PC-3 (cell line): ENCODE measurements at regions not wholly inside any gene's neighbourhood (a gene's known extent, or its start where the extent isn't known, plus 50 kb on each side); places are given as distances from the start of the nearest gene placed in this dataset.

Experiments
- EZH2 ChIP-seq: fragments of 300-600 bp; sonication (generic); IDR thresholded peaks from one replicate; pipeline ENCODE4 v1.6.1; 2017; ENCODE audit warnings: antibody characterized with exemption, mild to moderate bottlenecking, low read length; ENCODE audit not compliant: unreplicated experiment
- EZH2phosphoT487 ChIP-seq: fragments of 300-600 bp; sonication (generic); IDR thresholded peaks from 2 replicates; pipeline ENCODE4 v1.6.1; 2018; ENCODE audit warnings: mild to moderate bottlenecking, antibody characterized with exemption, low read length, borderline replicate concordance
- TF ChIP-seq, protein P1 (sequence below): fragments of 300-600 bp; sonication (generic); conservative IDR thresholded peaks from 2 replicates; pipeline ENCODE4 v1.5.1; 2017; ENCODE audit warnings: antibody characterized with exemption, low read depth, mild to moderate bottlenecking, low read length

DNA sequence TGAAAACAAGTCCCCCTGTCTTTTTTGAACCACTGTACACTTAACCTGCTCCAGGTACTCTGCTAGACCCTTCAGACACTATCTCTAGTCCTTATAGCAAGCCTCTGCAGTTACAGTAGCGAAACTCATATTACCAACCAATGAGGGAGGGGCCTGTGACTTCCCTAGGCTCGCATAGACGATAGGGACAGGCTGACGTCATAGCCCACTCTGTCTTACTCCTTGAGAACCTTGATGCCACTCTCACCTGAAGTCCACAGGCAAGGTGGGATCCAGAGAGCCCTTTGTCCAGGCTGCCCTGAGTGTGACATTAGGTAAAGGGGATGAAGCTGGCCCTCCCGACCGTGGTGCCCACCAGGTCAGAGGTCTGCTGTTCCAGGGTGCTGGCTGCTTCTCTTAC is 65.3 kb downstream of the ACTBL2 start:
- TF ChIP-seq, protein P1, sequence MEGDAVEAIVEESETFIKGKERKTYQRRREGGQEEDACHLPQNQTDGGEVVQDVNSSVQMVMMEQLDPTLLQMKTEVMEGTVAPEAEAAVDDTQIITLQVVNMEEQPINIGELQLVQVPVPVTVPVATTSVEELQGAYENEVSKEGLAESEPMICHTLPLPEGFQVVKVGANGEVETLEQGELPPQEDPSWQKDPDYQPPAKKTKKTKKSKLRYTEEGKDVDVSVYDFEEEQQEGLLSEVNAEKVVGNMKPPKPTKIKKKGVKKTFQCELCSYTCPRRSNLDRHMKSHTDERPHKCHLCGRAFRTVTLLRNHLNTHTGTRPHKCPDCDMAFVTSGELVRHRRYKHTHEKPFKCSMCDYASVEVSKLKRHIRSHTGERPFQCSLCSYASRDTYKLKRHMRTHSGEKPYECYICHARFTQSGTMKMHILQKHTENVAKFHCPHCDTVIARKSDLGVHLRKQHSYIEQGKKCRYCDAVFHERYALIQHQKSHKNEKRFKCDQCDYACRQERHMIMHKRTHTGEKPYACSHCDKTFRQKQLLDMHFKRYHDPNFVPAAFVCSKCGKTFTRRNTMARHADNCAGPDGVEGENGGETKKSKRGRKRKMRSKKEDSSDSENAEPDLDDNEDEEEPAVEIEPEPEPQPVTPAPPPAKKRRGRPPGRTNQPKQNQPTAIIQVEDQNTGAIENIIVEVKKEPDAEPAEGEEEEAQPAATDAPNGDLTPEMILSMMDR, result no peak
- no peak for TF ChIP-seq EZH2phosphoT487
- no peak for TF ChIP-seq EZH2
